ENCODE measurements at regions not wholly inside any gene's neighbourhood (a gene's known extent, or its start where the extent isn't known, plus 50 kb on each side); places are given as distances from the start of the nearest gene placed in this dataset.

DNA sequence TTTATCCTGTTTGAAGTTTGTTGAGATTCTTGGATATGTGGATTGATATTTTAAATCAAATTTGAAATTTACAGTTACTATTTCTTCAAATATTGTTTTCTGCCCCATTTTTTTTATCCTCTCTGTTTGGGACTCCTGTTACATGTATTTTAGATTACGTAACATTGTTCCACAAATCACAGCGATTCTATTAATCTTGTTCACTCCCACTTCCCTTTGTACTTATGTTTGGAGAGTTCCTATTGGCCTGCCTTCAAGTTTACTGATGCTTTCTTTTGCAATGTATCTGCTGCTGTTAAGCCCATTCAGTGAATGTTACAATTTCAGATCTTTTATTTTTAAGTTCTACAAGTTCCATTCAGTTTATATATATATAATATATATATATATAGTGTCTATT is 288.3 kb upstream of the TNRC6C start:
- TF ChIP-seq, protein P1, sequence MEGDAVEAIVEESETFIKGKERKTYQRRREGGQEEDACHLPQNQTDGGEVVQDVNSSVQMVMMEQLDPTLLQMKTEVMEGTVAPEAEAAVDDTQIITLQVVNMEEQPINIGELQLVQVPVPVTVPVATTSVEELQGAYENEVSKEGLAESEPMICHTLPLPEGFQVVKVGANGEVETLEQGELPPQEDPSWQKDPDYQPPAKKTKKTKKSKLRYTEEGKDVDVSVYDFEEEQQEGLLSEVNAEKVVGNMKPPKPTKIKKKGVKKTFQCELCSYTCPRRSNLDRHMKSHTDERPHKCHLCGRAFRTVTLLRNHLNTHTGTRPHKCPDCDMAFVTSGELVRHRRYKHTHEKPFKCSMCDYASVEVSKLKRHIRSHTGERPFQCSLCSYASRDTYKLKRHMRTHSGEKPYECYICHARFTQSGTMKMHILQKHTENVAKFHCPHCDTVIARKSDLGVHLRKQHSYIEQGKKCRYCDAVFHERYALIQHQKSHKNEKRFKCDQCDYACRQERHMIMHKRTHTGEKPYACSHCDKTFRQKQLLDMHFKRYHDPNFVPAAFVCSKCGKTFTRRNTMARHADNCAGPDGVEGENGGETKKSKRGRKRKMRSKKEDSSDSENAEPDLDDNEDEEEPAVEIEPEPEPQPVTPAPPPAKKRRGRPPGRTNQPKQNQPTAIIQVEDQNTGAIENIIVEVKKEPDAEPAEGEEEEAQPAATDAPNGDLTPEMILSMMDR (IDR thresholded peaks at IDR 0.05; ENCODE audit: control extremely low read depth, extremely low read depth, low read depth, missing control alignments): no peak
- DNase-seq (ENCODE audit: extremely low spot score): no peak
- CTCF ChIA-PET: no interaction called here
- POLR2A ChIA-PET: no interaction called here

DNA sequence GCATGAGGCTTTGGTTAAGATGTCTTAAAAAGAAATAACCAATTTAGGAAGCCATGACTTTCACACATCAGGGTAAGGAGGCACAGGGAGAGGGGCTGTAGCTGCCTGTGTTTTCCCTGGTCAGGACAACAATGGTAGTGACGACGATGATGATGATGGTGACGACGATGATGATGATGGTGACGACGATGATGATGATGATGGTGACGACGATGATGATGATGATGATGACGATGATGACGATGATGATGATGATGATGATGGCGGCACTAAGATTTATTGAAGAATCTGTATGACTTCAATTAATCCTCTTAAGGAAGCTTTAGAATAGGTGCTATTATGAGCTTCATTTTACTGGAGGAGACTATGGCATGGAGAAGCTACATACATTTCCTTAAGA is 284.1 kb upstream of the TNRC6C start:
- DNase-seq (ENCODE audit: extremely low spot score): no peak
- CTCF ChIA-PET: interaction anchor here (1.3 kb wide), 1 partner anchor 340 kb away, joined by 3 read pairs; no protein-coding TSS in a partner anchor
- POLR2A ChIA-PET: no interaction called here
- TF ChIP-seq, protein P1 (IDR thresholded peaks at IDR 0.05; ENCODE audit: control extremely low read depth, extremely low read depth, low read depth, missing control alignments): no peak

DNA sequence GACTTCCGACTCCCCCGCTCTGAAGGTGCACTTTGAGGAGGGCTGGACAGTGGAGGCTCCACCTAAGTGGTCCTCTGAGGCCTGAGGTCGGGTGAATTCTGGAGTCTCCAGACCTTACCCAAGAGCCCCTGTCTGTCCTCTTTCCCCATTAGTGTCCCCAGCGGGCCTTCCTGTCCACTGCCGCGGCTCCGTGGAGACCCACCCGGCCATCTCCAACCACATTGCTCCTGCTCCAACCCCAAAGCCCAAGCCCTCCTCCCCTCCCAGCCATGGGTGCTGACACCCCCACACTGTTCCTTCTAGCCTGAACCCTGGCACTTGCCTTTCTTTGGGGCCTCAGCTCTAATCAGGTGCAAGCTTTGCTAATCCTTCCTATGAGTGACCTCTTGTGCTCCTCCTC is 283.1 kb upstream of the TNRC6C start:
- ChIA-PET CTCF (interaction anchor here (1.3 kb wide), 1 partner anchor 339 kb away, joined by 3 read pairs; no protein-coding TSS in a partner anchor), POLR2A (no interaction called here)
- TF ChIP-seq, protein P1 (IDR thresholded peaks at IDR 0.05; ENCODE audit: control extremely low read depth, extremely low read depth, low read depth, missing control alignments): no peak
- DNase-seq (ENCODE audit: extremely low spot score): no peak

DNA sequence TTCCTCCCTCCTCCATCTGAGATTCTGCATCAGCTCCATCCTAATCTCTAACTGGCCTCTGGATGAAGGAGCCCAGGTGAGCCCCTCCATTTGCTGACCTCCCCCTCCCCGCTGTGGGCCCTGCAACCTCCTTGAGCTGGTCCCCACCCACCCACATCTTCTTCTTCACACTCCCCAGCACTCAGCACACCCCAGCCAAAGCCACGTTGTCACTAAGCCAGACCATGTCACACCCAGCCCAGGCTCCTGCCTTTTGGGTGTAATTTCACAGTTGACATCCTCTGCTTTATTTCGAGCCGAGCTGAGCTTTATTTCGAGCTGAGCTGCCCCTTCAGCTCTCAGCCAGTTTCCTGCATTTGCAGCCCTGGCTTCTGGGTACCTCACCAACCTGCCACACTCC is 282.7 kb upstream of the TNRC6C start:
- POLR2A ChIA-PET: no interaction called here
- TF ChIP-seq, protein P1 (IDR thresholded peaks at IDR 0.05; ENCODE audit: control extremely low read depth, extremely low read depth, low read depth, missing control alignments): no peak
- CTCF ChIA-PET: no interaction called here
- no peak for DNase-seq (ENCODE audit: extremely low spot score)

DNA sequence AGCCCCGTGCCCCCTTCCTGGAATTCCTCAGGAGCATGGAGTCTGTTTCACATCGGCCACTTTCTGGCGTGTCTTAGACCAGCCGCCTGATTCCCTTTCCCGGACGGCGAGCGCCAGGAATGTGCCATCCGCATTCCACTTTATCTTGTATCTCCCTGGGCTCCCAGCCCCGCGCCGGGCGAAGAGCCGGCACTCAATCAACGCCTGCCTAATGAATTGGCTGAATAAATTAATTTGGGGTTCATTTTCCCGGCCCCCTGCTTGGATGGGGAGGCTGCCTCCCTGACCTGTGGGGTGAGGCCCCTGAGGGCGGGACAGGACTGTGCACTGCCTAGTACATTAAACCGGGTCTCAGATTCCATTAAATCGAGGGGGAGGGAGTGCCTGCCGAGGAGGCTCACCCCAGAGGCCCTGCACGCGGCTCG is 282.3 kb upstream of the TNRC6C start:
- TF ChIP-seq, protein P1 (IDR thresholded peaks at IDR 0.05; ENCODE audit: control extremely low read depth, extremely low read depth, low read depth, missing control alignments): no peak
- CTCF ChIA-PET: no interaction called here
- POLR2A ChIA-PET: no interaction called here
- DNase-seq (ENCODE audit: extremely low spot score): no peak

DNA sequence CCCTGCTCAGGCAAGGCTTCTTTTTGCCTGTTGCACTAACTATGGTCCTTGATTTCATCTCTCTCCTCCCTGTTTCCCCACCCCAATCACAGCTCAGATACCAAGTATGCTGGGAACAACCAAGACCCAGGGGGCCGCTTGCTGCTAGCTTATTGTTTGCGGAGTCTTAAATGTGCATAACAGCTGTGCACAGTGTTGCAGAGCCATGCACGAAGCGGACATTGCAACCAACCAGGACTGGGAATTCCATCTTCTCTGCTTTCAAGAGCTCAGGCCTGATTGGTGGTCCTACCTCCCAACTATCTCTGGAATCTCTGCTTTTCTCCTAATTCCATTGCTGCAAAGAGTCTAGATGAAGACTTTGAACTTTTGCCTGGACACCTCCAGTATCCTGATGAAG is 281.3 kb upstream of the TNRC6C start:
- TF ChIP-seq, protein P1 (IDR thresholded peaks at IDR 0.05; ENCODE audit: control extremely low read depth, extremely low read depth, low read depth, missing control alignments): no peak
- no peak for DNase-seq (ENCODE audit: extremely low spot score)
- POLR2A ChIA-PET: no interaction called here
- CTCF ChIA-PET: no interaction called here

DNA sequence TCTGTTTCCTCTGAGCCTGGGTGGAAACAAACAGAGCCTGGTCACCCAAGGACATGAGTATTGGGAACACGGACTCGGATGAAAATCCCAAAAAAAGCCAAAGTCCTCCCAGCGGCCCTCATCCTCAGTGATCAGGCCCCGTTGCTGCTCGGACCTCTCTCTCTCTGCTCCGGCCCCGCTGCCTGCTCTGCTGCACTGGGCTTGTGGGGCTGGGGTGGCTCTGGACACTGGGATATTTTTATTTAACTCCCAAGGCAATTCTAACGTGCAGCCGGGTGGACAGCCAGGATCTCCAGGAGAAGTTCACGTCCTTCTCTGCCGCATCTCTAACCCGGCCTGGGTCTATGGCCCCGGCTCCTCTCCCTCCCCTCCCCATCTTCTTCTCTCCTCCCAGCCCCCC is 280.9 kb upstream of the TNRC6C start:
- TF ChIP-seq, protein P1 (IDR thresholded peaks at IDR 0.05; ENCODE audit: control extremely low read depth, extremely low read depth, low read depth, missing control alignments): no peak
- ChIA-PET POLR2A (no interaction called here), CTCF (no interaction called here)
- DNase-seq (ENCODE audit: extremely low spot score): no peak
